ENCODE measurements at regions not wholly inside any gene's neighbourhood (a gene's known extent, or its start where the extent isn't known, plus 50 kb on each side); places are given as distances from the start of the nearest gene placed in this dataset.

DNA sequence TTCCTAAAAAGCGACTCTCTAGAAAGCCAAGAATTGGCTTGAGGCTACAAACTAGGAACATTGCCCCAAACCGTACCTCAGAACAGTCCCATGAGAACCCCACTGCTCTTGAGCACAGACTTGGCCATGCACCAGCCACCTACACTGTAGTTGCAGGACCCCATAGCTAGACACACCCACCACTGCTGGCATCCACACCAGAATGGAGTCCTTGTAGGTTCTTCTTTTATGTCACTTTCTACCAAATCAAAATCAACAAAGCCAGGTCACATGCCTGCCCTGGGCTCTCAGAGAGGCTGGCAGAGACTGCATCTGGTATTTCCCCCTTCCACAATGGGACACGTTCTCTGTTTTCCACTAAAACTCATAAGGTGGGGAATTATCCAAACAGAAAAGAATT is 290.5 kb downstream of the SHOX2 start:
- no peaks in the 10 kb centered on the region for H3K27me3 Mint-ChIP-seq
- H3K4me1 Mint-ChIP-seq, result no peaks in the 10 kb centered on the region
- H3K9me3 Mint-ChIP-seq, result no peaks in the 10 kb centered on the region
- no peak overlapping the region for H3K27ac Mint-ChIP-seq
- no peak overlapping the region for H3K4me3 Mint-ChIP-seq
- DNase-seq (no peak), ATAC-seq (no peak)

DNA sequence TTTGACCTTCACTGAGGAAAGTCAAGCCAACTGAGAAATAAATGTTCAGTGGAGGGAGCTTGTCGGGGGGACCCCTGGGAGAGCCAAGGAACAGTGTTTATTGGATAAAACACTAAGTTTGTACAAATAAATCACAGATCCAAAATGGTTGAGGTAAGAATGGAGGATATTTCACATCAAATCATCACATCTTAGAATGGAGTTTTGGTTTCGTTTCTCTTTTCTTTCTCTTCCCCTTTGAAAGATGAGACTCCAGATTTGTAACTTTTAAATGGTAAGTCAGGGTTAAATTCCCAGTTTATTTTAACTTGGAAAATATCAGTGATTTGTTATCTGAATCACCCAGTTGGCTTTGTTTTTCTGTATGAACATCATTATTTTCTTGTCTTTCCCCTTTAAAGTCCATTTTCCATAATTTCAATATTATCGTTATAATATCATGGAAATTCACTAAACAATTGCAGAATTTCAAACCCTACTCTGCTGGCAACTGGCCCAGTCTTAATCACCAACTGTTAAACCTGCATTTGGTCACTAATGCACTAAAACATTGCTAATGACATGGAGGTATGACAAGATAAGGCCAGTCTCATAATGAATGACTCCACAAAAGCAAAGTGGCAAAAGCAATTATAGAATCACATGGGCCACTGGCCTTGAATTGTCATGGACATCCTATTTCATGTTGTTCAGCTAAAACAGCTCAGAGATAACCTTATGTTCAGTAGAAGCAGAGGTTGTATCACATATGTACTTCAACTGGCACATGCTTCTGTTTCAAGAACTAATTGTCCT is 295.1 kb downstream of the SHOX2 start:
- DNase-seq (no peak), ATAC-seq (no peak)
- H3K4me1 Mint-ChIP-seq, result no peaks in the 10 kb centered on the region
- no peaks in the 10 kb centered on the region for H3K27me3 Mint-ChIP-seq
- H3K27ac Mint-ChIP-seq, result no peak overlapping the region
- no peak overlapping the region for H3K4me3 Mint-ChIP-seq
- H3K9me3 Mint-ChIP-seq, result no peaks in the 10 kb centered on the region

DNA sequence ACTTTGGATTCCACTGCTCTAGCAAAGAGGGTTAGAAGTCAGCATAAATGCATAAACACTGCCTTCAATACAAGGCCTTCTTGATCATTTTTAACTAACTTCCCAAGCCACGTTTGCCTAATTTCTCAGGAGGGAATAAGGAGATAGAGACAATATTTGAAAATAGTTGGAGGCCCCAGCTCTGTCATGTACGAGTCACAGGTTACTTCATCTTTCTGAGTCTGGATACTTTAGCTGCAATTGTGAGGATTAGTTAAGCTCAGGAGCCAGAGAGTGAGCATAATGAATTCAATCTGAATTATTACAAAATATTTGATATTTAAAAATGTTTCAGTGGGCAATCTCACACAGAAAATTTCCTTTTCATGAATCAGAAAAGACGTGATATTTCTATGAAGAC is 298.9 kb downstream of the SHOX2 start:
- Mint-ChIP-seq H3K27ac (no peak overlapping the region), H3K27me3 (no peaks in the 10 kb centered on the region), H3K4me3 (no peak overlapping the region), H3K4me1 (no peaks in the 10 kb centered on the region), H3K9me3 (peaks cover 6 to 17% of the 10 kb centered on the region in 2 donors)
- DNase-seq (no peak), ATAC-seq (no peak)

DNA sequence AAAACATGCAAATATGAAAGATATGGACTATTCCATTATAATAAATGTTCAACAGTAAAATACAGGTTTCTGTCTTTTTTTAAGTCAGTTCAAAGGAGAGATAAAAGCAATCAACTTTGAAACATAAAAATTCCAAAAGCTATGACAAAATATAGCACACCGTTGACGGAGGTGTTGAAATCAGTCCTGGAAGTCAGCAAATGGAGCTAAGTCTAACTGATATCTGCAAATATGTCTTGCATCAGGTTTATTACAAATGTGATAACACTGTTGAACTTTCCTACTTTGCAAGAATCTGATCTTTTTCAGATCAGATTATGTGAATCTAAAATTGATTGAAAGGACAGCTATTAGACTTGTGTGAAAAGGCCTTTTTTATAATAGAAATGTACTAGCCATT is 300.7 kb downstream of the SHOX2 start:
- H3K4me1 Mint-ChIP-seq, result no peaks in the 10 kb centered on the region
- H3K27me3 Mint-ChIP-seq, result no peaks in the 10 kb centered on the region
- no peak overlapping the region for H3K27ac Mint-ChIP-seq
- no peak overlapping the region for H3K4me3 Mint-ChIP-seq
- DNase-seq, result no peak
- ATAC-seq, result no peak
- H3K9me3 Mint-ChIP-seq, result peaks cover 19 to 31% of the 10 kb centered on the region in 2 donors

DNA sequence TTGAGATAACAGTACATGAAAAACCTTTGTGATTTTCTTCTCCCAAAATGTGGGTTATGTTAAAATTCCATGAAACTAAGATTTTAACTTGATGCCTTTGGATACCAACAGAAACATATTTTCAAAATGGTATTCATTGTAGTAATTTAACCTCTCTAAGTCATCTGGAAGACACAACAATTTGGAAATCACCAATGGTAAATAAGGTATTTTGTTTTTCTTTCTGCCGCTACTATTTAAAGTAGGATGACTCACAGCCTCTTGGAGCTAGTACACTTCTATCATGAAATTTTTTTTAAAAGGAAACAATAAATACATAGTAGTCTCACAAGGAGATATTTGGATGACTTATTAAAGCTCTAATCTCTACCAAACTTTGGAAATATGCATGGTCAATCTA is 291.6 kb upstream of the VEPH1 start:
- Mint-ChIP-seq H3K27ac (no peak overlapping the region), H3K4me1 (no peaks in the 10 kb centered on the region), H3K9me3 (peaks cover 0 to 16% of the 10 kb centered on the region in 2 donors), H3K4me3 (no peak overlapping the region), H3K27me3 (no peaks in the 10 kb centered on the region)
- no peak for DNase-seq
- no peak for ATAC-seq

DNA sequence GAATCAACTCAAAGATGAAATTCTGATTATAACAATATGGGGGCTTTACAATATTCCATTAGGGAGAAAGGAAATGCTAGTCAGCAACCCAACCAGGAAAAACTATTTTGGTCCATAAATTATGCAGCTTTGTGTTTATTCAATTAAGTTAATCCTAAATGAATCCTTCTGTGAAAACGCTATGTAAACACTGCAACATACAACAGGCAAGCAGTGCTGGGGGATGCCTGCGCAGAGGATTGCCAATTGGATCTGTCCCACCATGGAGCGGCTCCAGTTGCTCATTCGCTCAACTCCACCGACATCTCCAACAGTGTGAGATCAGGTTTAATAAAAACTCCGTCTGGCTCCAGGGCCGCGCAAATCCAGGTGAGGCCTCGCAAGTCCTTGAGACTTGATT is 290.5 kb upstream of the VEPH1 start:
- H3K9me3 Mint-ChIP-seq, result peaks cover 0 to 8% of the 10 kb centered on the region in 2 donors
- no peak overlapping the region for H3K4me3 Mint-ChIP-seq
- no peak for ATAC-seq
- no peaks in the 10 kb centered on the region for H3K4me1 Mint-ChIP-seq
- no peak for DNase-seq
- no peak overlapping the region for H3K27ac Mint-ChIP-seq
- H3K27me3 Mint-ChIP-seq, result no peaks in the 10 kb centered on the region

DNA sequence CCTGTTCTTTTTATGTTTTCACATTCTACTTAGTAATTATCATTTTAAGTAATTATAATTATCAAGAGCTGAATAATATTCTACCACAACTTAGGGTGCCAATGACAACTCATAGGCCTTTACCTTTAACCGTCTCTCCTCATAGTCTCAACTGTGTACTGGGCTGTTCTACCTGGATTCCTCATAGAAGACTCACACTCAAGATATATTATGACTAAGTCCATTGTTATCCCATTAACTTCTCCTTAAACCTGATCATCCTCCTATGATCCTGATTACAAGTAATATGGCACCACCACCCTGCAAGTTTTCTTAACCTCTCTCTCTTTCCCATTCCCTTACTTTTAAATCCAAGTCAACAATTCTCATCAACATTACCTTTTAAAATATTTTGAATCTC is 285.9 kb upstream of the VEPH1 start:
- no peaks in the 10 kb centered on the region for H3K27me3 Mint-ChIP-seq
- DNase-seq (no peak), ATAC-seq (no peak)
- no peak overlapping the region for H3K27ac Mint-ChIP-seq
- no peak overlapping the region for H3K4me3 Mint-ChIP-seq
- H3K9me3 Mint-ChIP-seq, result no peaks in the 10 kb centered on the region
- H3K4me1 Mint-ChIP-seq, result no peaks in the 10 kb centered on the region

DNA sequence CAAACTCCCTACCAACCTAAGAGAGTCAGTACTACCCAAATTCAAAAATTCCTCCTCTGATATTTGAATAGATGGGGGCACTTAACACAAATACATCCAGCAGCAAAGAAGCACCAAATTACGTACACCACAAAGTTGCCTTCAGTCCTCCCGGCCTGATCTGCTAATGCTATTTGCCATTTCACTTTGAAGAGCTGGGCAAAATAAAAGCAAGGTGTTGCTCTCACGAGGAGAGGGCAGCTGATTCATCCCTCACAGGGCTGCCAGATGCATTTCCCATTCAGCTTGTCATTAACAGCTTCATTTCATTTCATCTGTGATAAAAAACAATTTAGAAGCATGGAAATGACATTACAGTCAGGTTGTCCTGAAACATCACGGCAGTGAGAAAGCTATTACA is 283.4 kb upstream of the VEPH1 start:
- DNase-seq, result no peak
- H3K4me3 Mint-ChIP-seq, result no peak overlapping the region

DNA sequence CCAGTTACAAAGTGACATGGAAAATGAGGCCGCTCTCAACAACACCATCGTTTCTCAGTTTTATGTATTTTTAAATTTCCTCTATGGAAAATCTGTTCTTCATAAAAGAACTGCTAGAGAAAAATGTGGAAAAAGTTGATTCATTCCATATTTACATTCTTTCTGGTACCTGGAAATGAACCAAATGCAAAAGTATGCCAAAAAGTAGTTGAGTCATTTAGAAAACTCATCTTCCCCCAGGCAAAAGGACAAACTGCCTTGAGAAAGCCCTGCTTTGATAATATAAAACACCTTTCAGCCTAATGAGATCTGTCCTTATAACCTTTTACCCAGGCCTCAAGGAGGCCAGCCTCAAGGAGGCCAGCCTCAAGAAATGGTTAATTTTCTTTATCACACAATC is 283.0 kb upstream of the VEPH1 start:
- ATAC-seq (no peak), DNase-seq (no peak)
- Mint-ChIP-seq H3K4me3 (no peak overlapping the region), H3K27me3 (no peaks in the 10 kb centered on the region), H3K4me1 (no peaks in the 10 kb centered on the region), H3K9me3 (peaks cover 3 to 12% of the 10 kb centered on the region in 2 donors), H3K27ac (no peak overlapping the region)

More for the DNA sequence above, 283.4 kb upstream of the VEPH1 start:
- H3K4me1 Mint-ChIP-seq, result no peaks in the 10 kb centered on the region
- no peaks in the 10 kb centered on the region for H3K27me3 Mint-ChIP-seq
- no peak overlapping the region for H3K27ac Mint-ChIP-seq
- H3K9me3 Mint-ChIP-seq, result peaks cover 3 to 12% of the 10 kb centered on the region in 2 donors
- no peak for ATAC-seq

DNA sequence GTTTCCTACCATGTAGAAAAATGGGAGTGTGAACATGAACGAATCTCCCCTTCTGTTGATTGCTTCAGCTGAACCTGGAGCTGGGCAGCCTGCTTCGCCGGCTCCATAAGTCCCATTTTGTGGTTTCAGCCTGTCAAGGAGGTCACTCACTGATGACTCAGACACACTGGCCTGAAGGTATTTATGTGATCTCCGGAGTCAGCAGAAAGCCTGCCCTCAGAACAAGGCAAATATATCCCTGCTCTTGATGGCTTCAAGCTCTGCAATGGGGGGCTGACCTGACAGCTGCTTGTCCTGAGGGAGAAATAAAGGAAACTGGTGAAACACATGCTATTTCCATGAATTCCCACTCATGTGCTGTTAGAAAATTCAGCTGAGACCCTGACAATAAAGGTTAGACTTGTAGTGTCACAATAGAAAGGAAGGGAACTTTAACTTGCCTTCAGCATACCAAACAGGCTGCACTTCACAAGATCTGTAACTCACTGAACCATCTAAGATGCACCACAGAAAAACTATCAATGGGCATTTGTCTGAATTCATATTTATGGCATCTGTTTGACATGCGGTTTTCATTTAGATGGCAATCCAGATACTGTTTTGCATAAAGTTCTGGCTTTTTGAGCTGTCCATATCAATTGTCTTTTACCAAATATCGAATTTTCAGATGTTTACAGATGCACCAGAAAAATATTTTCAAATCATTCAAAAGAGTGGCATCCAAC is 282.0 kb upstream of the VEPH1 start:
- no peak for DNase-seq
- no peaks in the 10 kb centered on the region for H3K4me1 Mint-ChIP-seq
- H3K9me3 Mint-ChIP-seq, result peaks cover 3 to 12% of the 10 kb centered on the region in 2 donors
- H3K27me3 Mint-ChIP-seq, result no peaks in the 10 kb centered on the region
- H3K27ac Mint-ChIP-seq, result no peak overlapping the region
- no peak overlapping the region for H3K4me3 Mint-ChIP-seq
- no peak for ATAC-seq

DNA sequence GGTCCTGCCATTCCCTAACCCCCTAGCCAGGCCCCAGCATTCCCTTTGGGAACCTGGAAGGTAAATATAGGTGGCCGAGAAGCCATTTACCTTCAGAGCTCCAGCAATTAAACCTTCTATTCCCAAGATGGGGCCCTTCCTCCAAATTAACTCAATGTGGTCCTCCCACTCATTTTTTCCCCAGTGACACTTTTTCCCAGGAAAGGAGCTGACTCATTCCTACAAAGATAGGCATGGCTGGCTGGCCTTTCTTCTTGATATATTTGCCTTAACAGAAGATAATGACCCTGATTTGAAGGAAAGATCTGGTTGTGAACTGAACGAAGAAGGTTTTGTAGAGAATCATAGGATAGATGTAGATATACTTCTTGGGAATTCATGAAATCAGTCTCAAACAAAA is 279.0 kb upstream of the VEPH1 start:
- ATAC-seq (no peak), DNase-seq (no peak)
- Mint-ChIP-seq H3K4me1 (no peaks in the 10 kb centered on the region), H3K4me3 (no peak overlapping the region), H3K27ac (no peak overlapping the region), H3K27me3 (no peaks in the 10 kb centered on the region), H3K9me3 (peaks cover 3 to 21% of the 10 kb centered on the region in 2 donors)

DNA sequence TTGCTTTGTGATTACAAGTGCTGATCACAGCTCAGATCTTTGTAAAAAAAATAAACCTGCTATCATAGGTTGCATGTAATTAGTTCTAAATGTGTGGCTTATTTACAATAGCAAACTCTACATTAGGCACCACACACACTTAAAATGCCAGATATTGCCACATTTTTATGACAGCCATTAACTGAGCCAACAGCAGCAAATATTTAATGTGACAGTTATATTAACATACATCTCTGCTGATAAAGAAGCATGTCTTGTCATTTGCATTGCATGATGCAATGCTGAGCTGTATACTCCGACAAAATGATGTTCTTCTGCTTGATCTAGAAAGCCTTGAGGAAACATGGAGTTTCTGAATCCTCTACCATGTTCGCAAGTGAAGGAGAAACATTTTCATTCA is 273.6 kb upstream of the VEPH1 start:
- H3K9me3 Mint-ChIP-seq, result peaks cover 0 to 8% of the 10 kb centered on the region in 2 donors
- no peak overlapping the region for H3K27ac Mint-ChIP-seq
- H3K27me3 Mint-ChIP-seq, result no peaks in the 10 kb centered on the region
- ATAC-seq, result no peak
- H3K4me3 Mint-ChIP-seq, result no peak overlapping the region
- no peak for DNase-seq
- H3K4me1 Mint-ChIP-seq, result no peaks in the 10 kb centered on the region

DNA sequence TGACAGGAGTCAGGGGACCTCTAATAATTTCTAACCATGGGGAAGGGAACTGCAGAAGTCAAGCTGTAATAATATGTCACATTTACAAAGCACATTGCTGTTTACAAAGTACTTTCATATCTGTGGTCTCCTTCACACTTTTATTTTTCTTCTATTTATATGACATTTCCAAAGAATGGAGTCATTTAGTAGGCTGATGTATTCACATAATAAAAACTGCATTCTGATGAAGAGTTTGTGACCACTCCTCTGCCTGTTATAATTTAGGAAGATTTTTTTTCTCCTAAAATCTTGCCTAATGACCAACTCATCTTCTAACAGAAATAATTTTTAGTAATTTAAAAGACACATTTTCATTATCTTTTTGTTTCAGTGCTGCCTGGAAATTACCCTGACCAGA is 272.2 kb upstream of the VEPH1 start:
- Mint-ChIP-seq H3K27ac (no peak overlapping the region), H3K4me3 (no peak overlapping the region), H3K4me1 (no peaks in the 10 kb centered on the region), H3K9me3 (peaks cover 0 to 8% of the 10 kb centered on the region in 2 donors), H3K27me3 (no peaks in the 10 kb centered on the region)
- ATAC-seq (no peak), DNase-seq (no peak)

DNA sequence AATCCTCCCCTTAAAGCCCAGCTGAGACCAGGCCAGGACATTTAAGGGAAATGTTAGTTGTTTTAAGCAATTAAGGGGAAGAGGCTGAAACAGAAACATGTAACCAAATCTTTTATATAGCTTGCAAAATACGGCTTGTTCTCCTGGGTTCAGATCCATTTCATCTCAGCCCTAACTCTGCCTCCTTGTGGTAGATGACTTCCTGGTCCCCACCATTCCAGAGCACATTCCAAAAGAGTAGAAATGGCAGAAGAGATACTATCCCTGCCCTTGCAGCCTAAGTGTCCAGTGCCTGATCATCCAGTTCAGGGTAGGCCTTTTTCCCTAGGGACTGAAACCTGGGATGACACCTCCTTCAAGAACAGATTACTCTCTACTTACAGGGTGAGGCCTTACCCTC is 266.2 kb upstream of the VEPH1 start:
- peaks cover 2 to 3% of the 10 kb centered on the region in 2 donors for H3K9me3 Mint-ChIP-seq
- H3K27ac Mint-ChIP-seq, result no peak overlapping the region
- H3K4me1 Mint-ChIP-seq, result no peaks in the 10 kb centered on the region
- H3K4me3 Mint-ChIP-seq, result no peak overlapping the region
- DNase-seq (no peak), ATAC-seq (no peak)
- no peaks in the 10 kb centered on the region for H3K27me3 Mint-ChIP-seq

DNA sequence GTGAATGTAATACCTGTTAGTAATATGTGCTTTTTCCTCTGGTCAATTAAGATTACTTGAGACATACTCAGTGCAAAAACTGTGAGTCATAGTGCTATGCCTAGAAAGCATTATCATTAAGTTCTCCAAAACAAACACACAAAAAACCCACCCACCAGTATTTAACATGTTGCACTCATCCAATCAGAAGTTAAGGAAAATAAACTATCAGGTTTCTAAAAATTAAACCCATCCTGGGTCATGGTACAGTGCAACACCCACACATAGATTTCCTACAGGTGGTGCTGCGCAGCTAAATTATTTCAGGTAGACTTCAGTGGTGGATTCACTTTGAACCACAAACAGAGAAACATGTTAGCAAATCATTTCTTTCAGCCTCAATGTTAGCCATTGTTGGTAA is 264.4 kb upstream of the VEPH1 start:
- Mint-ChIP-seq H3K27ac (no peak overlapping the region), H3K4me3 (no peak overlapping the region), H3K27me3 (no peaks in the 10 kb centered on the region), H3K4me1 (no peaks in the 10 kb centered on the region), H3K9me3 (peaks cover 6 to 7% of the 10 kb centered on the region in 2 donors)
- no peak for DNase-seq
- no peak for ATAC-seq

DNA sequence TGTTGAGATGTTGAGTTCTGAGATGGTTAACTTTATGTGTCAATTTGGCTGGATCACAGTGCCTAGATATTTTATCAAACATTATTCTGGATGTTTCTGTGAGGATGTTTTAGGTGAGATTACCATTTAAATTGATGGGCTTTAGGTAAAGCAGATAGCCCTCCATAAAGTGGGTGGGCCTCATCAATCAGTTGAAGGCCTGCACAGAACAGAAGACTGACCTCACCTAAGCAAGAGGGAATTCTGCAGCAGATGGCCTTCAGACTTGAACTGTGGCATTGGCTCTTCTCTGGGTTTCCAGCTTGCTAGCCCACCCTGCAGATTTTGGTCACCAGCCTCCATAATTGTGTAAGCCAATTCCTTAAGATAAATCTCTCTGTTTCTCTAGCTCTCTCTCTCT is 260.4 kb upstream of the VEPH1 start:
- DNase-seq (no peak), ATAC-seq (no peak)
- Mint-ChIP-seq H3K4me3 (no peak overlapping the region), H3K9me3 (peaks cover 6 to 7% of the 10 kb centered on the region in 2 donors), H3K4me1 (no peaks in the 10 kb centered on the region), H3K27ac (no peak overlapping the region), H3K27me3 (no peaks in the 10 kb centered on the region)
